Smooth muscle cell (in vitro differentiated cells): ENCODE measurements at regions not wholly inside any gene's neighbourhood (a gene's known extent, or its start where the extent isn't known, plus 50 kb on each side); places are given as distances from the start of the nearest gene placed in this dataset.

ENCODE experiments used
- DNase-seq: peaks from one replicate; lab custom pipeline; 2025; ENCODE audit not compliant: unreplicated experiment; lab: John Stamatoyannopoulos, UW
- H2AFZ ChIP-seq: fragments of 200-600 bp; sonication (generic); 2 replicates; pipeline ENCODE4 v1.6.0; 2016; ENCODE audit warnings: antibody characterized with exemption, low read depth, mild to moderate bottlenecking
- H3F3A ChIP-seq: fragments of 200-600 bp; sonication (generic); 2 replicates; pipeline ENCODE4 v1.6.0; 2017; ENCODE audit warnings: antibody characterized with exemption, low read depth
- H3K27ac ChIP-seq: fragments of 200-600 bp; sonication (generic); 2 replicates; pipeline ENCODE4 v1.5.1; 2016; ENCODE audit warnings: low read depth, mild to moderate bottlenecking
- H3K27me3 ChIP-seq: fragments of 200-600 bp; sonication (generic); 2 replicates; pipeline ENCODE4 v1.6.1; 2016; ENCODE audit warnings: low read depth, mild to moderate bottlenecking
- H3K36me3 ChIP-seq: fragments of 200-600 bp; sonication (generic); 2 replicates; pipeline ENCODE4 v1.5.1; 2016; ENCODE audit warnings: low read depth
- H3K4me1 ChIP-seq: fragments of 200-600 bp; sonication (generic); 2 replicates; pipeline ENCODE4 v1.5.1; 2016; ENCODE audit warnings: low read depth
- H3K4me2 ChIP-seq: fragments of 200-600 bp; sonication (generic); 2 replicates; pipeline ENCODE4 v1.6.0; 2016; ENCODE audit warnings: mild to moderate bottlenecking
- H3K4me3 ChIP-seq: fragments of 200-600 bp; sonication (generic); 2 replicates; pipeline ENCODE4 v1.5.1; 2016; ENCODE audit warnings: mild to moderate bottlenecking
- H3K79me2 ChIP-seq: fragments of 200-600 bp; sonication (generic); 2 replicates; pipeline ENCODE4 v1.6.0; 2016; ENCODE audit warnings: low read depth, mild to moderate bottlenecking
- H3K9ac ChIP-seq: fragments of 200-600 bp; sonication (generic); 2 replicates; pipeline ENCODE4 v1.6.0; 2016; ENCODE audit warnings: low read depth
- H3K9me3 ChIP-seq: fragments of 200-600 bp; sonication (generic); replicated peaks from 2 replicates; pipeline ENCODE4 v1.5.1; 2016; ENCODE audit warnings: low read depth
- H4K20me1 ChIP-seq: fragments of 200-600 bp; sonication (generic); 2 replicates; pipeline ENCODE4 v1.6.0; 2016; ENCODE audit warnings: low read depth
- WGBS: methylation state at CpG from one replicate; pipeline ENCODE4 v1.1.7; 2016; ENCODE audit warnings: low lambda C conversion rate; 5-methylcytosine and 5-hydroxymethylcytosine counted together
- TF ChIP-seq, protein P1 (sequence below): fragments of 200-600 bp; sonication (generic); IDR thresholded peaks from 2 replicates; pipeline ENCODE4 v1.5.1; 2017; ENCODE audit warnings: borderline replicate concordance, mild to moderate bottlenecking, antibody characterized with exemption; ENCODE audit not compliant: insufficient read depth, poor library complexity, severe bottlenecking

DNA sequence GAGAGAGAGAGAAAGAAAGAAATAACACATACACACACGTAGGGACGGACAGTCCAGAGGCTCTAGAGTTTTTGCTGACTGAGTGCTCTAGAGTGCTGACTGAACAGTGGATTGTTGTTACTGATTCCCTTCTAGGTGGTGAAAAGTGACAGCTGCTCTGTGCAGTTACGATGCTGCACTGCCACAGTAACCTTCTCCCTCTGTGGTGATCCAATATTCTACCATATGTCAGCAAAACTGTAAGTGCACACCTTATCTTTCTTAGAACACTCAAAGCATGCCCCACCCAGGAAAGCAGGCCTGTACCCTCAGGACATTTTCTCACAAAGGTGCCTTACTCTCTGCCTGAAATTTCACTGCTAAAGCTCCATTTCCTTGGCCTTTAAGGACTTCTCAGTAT lies 1023.5 kb downstream of the TYW1 start:
- H2AFZ ChIP-seq, result no peak overlapping the region
- no peak overlapping the region for H3K27ac ChIP-seq
- no peak overlapping the region for H3K4me2 ChIP-seq
- WGBS, result 92% methylated on average over 3 of the region's 3 CpGs
- H3K9me3 ChIP-seq, result no peaks in the 10 kb centered on the region
- H3K79me2 ChIP-seq, result no peaks in the 10 kb centered on the region
- no peak overlapping the region for H3K4me3 ChIP-seq
- no peak for DNase-seq
- H3K9ac ChIP-seq, result no peak overlapping the region
- peaks cover 4% of the 10 kb centered on the region for H3K27me3 ChIP-seq
- H4K20me1 ChIP-seq, result no peaks in the 10 kb centered on the region
- TF ChIP-seq, protein P1, sequence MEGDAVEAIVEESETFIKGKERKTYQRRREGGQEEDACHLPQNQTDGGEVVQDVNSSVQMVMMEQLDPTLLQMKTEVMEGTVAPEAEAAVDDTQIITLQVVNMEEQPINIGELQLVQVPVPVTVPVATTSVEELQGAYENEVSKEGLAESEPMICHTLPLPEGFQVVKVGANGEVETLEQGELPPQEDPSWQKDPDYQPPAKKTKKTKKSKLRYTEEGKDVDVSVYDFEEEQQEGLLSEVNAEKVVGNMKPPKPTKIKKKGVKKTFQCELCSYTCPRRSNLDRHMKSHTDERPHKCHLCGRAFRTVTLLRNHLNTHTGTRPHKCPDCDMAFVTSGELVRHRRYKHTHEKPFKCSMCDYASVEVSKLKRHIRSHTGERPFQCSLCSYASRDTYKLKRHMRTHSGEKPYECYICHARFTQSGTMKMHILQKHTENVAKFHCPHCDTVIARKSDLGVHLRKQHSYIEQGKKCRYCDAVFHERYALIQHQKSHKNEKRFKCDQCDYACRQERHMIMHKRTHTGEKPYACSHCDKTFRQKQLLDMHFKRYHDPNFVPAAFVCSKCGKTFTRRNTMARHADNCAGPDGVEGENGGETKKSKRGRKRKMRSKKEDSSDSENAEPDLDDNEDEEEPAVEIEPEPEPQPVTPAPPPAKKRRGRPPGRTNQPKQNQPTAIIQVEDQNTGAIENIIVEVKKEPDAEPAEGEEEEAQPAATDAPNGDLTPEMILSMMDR, result no peak
- H3F3A ChIP-seq, result no peaks in the 10 kb centered on the region
- H3K36me3 ChIP-seq, result no peaks in the 10 kb centered on the region
- no peaks in the 10 kb centered on the region for H3K4me1 ChIP-seq

DNA sequence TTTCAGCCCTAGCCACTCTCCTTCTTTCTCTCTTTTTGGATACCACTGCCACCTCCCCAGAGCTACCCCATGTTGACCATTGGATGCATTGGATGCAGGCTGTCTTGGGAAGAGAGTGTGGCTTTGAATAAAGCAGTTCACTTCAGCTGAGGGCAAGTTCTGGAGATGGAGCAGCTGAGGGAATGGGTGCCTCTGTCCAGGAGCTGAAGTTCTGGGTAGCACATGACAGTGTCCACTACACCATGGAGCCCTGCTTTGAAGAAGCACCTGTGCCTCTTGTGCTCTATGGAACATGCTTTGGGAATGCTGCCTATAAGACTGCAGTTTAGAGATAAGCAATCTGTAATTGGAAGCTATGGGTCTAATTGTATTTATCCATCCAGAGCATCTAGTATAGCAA lies 1028.7 kb downstream of the TYW1 start:
- TF ChIP-seq, protein P1, result no peak
- H3K79me2 ChIP-seq, result no peaks in the 10 kb centered on the region
- no peaks in the 10 kb centered on the region for H3K4me1 ChIP-seq
- no peaks in the 10 kb centered on the region for H3K36me3 ChIP-seq
- H3K9ac ChIP-seq, result no peak overlapping the region
- no peak overlapping the region for H2AFZ ChIP-seq
- no peaks in the 10 kb centered on the region for H3K27me3 ChIP-seq
- no peaks in the 10 kb centered on the region for H3F3A ChIP-seq
- H3K4me3 ChIP-seq, result no peak overlapping the region
- no peak overlapping the region for H3K27ac ChIP-seq
- H3K9me3 ChIP-seq, result no peaks in the 10 kb centered on the region
- no peak for DNase-seq
- H3K4me2 ChIP-seq, result no peak overlapping the region
- H4K20me1 ChIP-seq, result no peaks in the 10 kb centered on the region

DNA sequence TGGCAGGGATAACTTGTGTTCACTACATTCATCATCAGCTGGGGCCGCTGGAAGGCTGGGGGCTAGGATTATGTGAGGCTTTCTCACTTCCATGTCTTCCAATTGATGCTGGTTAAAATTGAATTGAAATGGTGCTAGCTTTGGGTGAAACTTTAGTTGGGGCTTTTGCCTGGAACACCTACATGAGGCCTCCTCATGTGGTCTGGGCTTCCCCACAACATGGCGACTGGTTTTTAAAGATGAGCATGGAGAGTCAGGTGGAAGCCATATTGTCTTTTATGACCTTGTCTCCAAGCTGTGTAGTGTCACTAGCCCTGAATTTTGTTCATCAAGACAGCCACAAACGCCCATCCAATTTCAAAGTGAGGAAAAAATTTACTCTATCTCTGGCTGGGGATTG lies 1033.9 kb downstream of the TYW1 start:
- Histone ChIP-seq H3F3A (no peaks in the 10 kb centered on the region), H3K9ac (no peak overlapping the region), H3K4me2 (no peak overlapping the region), H3K36me3 (no peaks in the 10 kb centered on the region), H2AFZ (no peak overlapping the region), H3K4me3 (no peak overlapping the region), H3K27ac (no peak overlapping the region), H4K20me1 (no peaks in the 10 kb centered on the region), H3K79me2 (no peaks in the 10 kb centered on the region), H3K27me3 (no peaks in the 10 kb centered on the region), H3K9me3 (no peaks in the 10 kb centered on the region), H3K4me1 (no peaks in the 10 kb centered on the region)
- DNase-seq, result no peak
- 82% methylated on average over 3 of the region's 3 CpGs for WGBS
- TF ChIP-seq, protein P1, result no peak

DNA sequence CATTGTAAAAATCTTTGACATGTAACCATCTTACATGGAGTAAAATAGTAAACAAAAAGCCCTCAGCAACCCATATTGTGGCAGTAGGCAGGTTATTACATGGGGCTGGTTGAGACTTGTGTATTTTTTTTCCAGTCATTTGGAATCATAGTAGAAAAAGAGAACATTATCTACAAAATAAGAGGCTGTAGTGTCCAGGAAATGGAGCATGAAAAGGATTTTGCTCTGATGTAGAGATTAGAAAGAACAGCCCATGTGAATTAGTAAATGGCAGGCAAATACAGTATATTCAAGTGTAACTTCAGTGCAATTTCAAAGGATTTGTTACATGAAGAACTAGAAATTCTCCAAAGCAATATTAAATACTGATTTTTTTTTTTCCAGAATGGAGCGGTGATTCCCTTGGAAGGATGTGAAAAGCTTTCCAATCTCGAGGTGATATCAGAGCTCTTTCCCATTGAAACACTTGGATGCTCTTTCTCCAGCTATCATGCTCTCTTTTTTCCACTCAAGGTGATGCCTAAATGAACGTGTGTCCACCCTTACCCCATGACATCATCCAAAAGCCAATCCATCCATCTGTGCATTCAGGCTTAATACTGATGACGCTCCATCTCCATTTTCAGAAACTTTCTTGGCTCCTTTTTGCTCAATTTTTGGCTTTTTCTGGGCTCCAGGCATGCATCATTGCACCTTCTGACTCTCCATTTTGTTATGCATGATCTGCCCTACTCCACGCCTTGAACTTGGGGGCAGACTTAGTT lies 1034.7 kb downstream of the TYW1 start:
- Histone ChIP-seq H3K9me3 (no peaks in the 10 kb centered on the region), H3K36me3 (no peaks in the 10 kb centered on the region), H3K4me1 (no peaks in the 10 kb centered on the region), H3F3A (no peaks in the 10 kb centered on the region), H3K27ac (no peak overlapping the region), H4K20me1 (no peaks in the 10 kb centered on the region), H3K4me2 (no peak overlapping the region), H3K9ac (no peak overlapping the region), H3K27me3 (no peaks in the 10 kb centered on the region), H2AFZ (no peak overlapping the region), H3K4me3 (no peak overlapping the region), H3K79me2 (no peaks in the 10 kb centered on the region)
- TF ChIP-seq, protein P1, result no peak
- WGBS, result 92% methylated on average over 5 of the region's 5 CpGs
- DNase-seq, result no peak
